Large intestine (tissue), 3 donors: ENCODE measurements at regions not wholly inside any gene's neighbourhood (a gene's known extent, or its start where the extent isn't known, plus 50 kb on each side); places are given as distances from the start of the nearest gene placed in this dataset.

Source experiments
- DNase-seq, 2 donors: peaks; one replicate each; pipeline versions ENCODE4 v3.0.0 to v3.0.0-alpha.2; 2013
- H3K27ac ChIP-seq: one replicate; pipeline ENCODE4 v1.5.1; 2013; ENCODE audit warnings: low read length
- H3K27me3 ChIP-seq: 2 replicates; pipeline ENCODE4 v1.6.1; 2013; ENCODE audit warnings: low read length; ENCODE audit not compliant: control insufficient read depth, insufficient read depth
- H3K36me3 ChIP-seq: 2 replicates; pipeline ENCODE4 v1.6.1; 2013; ENCODE audit warnings: low read length; ENCODE audit not compliant: control insufficient read depth, insufficient read depth
- H3K4me1 ChIP-seq: one replicate; pipeline ENCODE4 v1.6.1; 2013; ENCODE audit warnings: low read length; ENCODE audit not compliant: control insufficient read depth, insufficient read depth
- H3K4me3 ChIP-seq: one replicate; pipeline ENCODE4 v1.5.1; 2013; ENCODE audit warnings: low read length
- H3K9me3 ChIP-seq: one replicate; pipeline ENCODE4 v1.6.1; 2013; ENCODE audit warnings: mild to moderate bottlenecking, low read depth, low read length, moderate library complexity; ENCODE audit not compliant: control insufficient read depth
- WGBS: methylation state at CpG from one replicate; pipeline ENCODE4 v1.1.5; 2013; ENCODE audit warnings: low lambda C conversion rate; ENCODE audit not compliant: insufficient coverage; 5-methylcytosine and 5-hydroxymethylcytosine counted together

GRCh38 chr21:28220680-28221079, 772.0 kb downstream of the LTN1 start:
- no peak overlapping the region for H3K27ac ChIP-seq
- 94% methylated on average over 2 of the region's 2 CpGs for WGBS
- no peaks in the 10 kb centered on the region for H3K27me3 ChIP-seq
- DNase-seq = no peak
- H3K4me1 ChIP-seq = no peaks in the 10 kb centered on the region
- no peaks in the 10 kb centered on the region for H3K9me3 ChIP-seq
- H3K4me3 ChIP-seq = no peak overlapping the region
- no peaks in the 10 kb centered on the region for H3K36me3 ChIP-seq

DNA sequence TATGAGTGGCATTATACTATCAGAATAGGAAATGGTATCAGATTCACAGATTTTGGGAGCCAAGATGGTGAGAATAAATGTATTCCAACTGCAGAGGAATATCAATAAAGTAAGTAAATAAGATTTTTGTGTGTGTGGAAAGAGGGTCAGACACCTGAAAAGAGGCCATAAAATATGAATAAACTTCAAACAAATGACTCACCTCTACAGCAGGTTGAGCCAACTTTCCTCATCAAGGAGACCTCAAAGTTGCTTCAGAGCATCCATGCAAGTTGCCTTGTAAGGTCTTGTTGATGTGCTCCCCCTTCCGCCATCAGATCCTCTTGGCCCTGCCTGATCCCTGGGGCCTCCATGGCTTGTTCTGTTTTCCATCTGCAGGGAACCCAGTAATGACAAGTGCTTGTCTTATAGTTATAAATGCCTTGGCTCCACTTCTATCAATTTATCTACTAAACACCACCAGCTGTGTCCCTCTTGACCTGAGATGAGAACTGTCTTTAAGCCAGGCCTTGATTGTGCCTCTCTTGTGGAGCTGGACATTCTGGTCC, 775.6 kb downstream of the LTN1 start:
- Histone ChIP-seq H3K4me3 (no peak overlapping the region), H3K27me3 (no peaks in the 10 kb centered on the region), H3K9me3 (no peaks in the 10 kb centered on the region), H3K27ac (no peak overlapping the region), H3K36me3 (no peaks in the 10 kb centered on the region), H3K4me1 (no peaks in the 10 kb centered on the region)
- no CpG with 5 or more reads among the region's 1 CpG for WGBS
- DNase-seq = no peak

GRCh38 chr21:28215214-28215954, 777.3 kb downstream of the LTN1 start:
- WGBS = no CpG with 5 or more reads among the region's 5 CpGs
- no peaks in the 10 kb centered on the region for H3K36me3 ChIP-seq
- no peaks in the 10 kb centered on the region for H3K4me1 ChIP-seq
- no peak overlapping the region for H3K4me3 ChIP-seq
- H3K9me3 ChIP-seq = no peaks in the 10 kb centered on the region
- no peaks in the 10 kb centered on the region for H3K27me3 ChIP-seq
- DNase-seq = no peak
- no peak overlapping the region for H3K27ac ChIP-seq

DNA sequence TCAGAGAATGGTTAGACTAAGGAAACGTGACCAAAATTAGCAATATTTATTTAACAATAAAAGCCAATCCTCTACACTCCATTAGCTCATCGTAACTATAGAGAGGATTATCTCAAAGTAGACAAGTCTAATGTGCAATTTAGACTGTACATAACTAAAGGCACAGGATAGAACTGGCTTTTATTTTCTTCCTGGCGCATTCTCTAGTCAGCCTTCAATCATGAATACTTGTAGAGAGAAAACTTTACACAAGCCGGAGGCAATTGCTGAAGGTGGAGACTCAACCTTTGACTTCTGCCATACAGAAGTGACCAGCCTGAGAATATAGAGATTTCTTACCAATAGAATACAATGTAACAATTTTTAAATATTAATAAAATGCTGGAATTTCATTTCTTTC, 777.9 kb downstream of the LTN1 start:
- Histone ChIP-seq H3K4me3 (no peak overlapping the region), H3K27ac (no peak overlapping the region), H3K9me3 (no peaks in the 10 kb centered on the region), H3K4me1 (no peaks in the 10 kb centered on the region), H3K36me3 (no peaks in the 10 kb centered on the region), H3K27me3 (no peaks in the 10 kb centered on the region)
- WGBS = 40% methylated on average over 1 of the region's 4 CpGs
- no peak for DNase-seq

DNA sequence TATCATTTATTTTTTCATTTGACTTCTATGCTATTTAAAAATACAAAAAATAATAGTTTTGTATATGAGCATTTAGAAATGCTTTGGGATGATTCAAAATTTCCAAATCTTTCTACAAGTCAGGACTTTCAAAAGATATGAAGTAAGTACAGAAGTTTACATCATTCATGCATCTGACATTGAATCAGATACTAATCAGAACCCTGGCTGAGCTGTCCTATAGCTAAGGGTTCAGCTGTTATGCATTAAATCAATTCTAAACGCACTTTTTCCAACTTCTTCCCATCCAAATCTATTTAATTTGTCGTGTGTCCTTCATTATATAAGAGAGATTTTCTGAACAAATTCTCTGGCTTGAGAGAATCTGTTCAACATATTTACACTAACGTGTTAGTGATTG, 779.4 kb downstream of the LTN1 start:
- no peaks in the 10 kb centered on the region for H3K36me3 ChIP-seq
- WGBS = 95% methylated on average over 3 of the region's 3 CpGs
- H3K4me3 ChIP-seq = no peak overlapping the region
- H3K27me3 ChIP-seq = no peaks in the 10 kb centered on the region
- no peaks in the 10 kb centered on the region for H3K9me3 ChIP-seq
- no peak for DNase-seq
- H3K27ac ChIP-seq = no peak overlapping the region
- H3K4me1 ChIP-seq = no peaks in the 10 kb centered on the region

DNA sequence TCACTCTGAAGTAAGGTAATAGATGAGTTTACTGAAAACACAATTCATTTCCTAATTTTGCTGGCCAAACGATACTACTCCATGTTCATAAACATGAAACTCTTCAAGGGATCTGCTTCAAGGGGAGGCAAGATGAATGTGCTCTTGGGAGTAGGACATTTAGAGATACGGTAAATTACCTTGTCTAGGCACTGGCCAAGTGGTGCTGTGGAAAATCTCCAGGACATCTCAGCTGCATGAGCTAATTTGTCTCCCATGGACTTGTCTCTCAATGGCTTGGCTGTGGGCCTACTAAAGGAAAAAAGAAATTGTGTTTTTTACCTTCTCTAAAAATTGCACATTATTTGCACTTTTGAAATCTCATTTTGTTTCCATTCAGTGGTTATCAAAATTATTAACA, 780.6 kb downstream of the LTN1 start:
- WGBS = no CpG with 5 or more reads among the region's 2 CpGs
- no peak overlapping the region for H3K27ac ChIP-seq

DNA sequence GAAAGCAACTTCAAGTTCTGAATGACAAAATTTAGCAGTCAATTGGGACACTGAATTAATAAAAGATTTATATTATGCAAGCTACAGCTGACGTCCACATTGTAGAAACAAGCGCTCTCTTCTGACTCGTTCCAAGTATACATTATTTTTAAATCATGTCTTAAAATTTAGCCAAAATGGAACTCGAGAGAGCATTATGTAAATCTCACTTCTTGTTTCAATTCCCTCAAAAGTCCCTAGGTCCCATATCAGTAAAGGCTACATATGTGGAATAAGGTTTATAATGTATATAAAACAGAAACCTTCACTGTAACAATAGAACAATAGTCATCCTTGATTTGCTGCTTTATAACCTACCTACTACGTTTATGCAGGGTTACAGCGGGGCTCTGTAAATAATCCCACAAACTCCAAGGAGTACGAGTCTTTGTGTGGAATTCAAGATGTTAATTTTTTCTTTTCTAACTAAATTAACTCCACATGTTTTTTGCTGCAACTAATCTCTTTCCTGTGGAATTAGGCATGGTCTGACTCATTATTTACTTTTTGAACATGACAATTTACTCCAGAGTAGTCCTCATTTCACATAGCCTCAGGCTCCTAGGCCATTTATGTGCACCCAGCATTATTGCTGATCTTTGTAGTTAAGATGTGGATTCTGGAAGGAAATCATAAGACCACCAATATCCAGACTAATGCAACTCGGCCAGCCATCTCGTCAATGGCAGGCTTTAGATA, 785.1 kb downstream of the LTN1 start:
- peak in 1 of 2 donors; percentile 13 for DNase-seq
- no peak overlapping the region for H3K4me3 ChIP-seq
- no peak overlapping the region for H3K27ac ChIP-seq
- no peaks in the 10 kb centered on the region for H3K36me3 ChIP-seq
- no peaks in the 10 kb centered on the region for H3K27me3 ChIP-seq
- no peaks in the 10 kb centered on the region for H3K4me1 ChIP-seq
- no peaks in the 10 kb centered on the region for H3K9me3 ChIP-seq
- 63% methylated on average over 3 of the region's 9 CpGs for WGBS

More for the DNA sequence above, 780.6 kb downstream of the LTN1 start:
- Histone ChIP-seq H3K9me3 (no peaks in the 10 kb centered on the region), H3K4me1 (no peaks in the 10 kb centered on the region), H3K36me3 (no peaks in the 10 kb centered on the region), H3K27me3 (no peaks in the 10 kb centered on the region), H3K4me3 (no peak overlapping the region)
- DNase-seq = no peak

- no peaks in the 10 kb centered on the region for H3K27me3 ChIP-seq
- no peak overlapping the region for H3K4me3 ChIP-seq
- no peak overlapping the region for H3K27ac ChIP-seq
- H3K4me1 ChIP-seq = no peaks in the 10 kb centered on the region
- no peaks in the 10 kb centered on the region for H3K9me3 ChIP-seq
- no peaks in the 10 kb centered on the region for H3K36me3 ChIP-seq
- WGBS = 93% methylated on average over 2 of the region's 2 CpGs
- DNase-seq = no peak
Measured at GRCh38 chr21:28200726-28201125, 792.0 kb downstream of the LTN1 start.

DNA sequence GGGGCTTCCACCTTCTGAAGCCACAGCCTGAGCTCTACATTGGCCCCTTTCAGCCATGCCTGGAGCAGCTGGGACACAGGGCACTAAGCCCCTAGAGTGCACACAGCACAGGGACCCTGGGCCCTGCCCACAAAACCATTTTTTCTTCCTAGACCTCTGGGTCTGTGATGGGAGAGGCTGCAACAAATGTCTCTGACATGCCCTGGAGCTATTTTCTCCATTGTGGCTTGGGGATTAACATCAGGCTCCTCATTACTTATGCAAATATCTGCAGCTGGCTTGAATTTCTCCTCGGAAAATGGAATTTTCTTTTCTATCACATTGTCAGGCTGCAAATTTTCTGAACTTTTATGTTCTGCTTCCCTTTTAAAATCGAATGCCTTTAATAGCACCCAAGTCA, 795.7 kb downstream of the LTN1 start:
- WGBS = 100% methylated on average over 2 of the region's 2 CpGs
- no peak overlapping the region for H3K27ac ChIP-seq

GRCh38 chr21:28193189-28193588, 799.5 kb downstream of the LTN1 start:
- Histone ChIP-seq H3K36me3 (no peaks in the 10 kb centered on the region), H3K27ac (no peak overlapping the region), H3K9me3 (peaks cover 15% of the 10 kb centered on the region), H3K4me1 (no peaks in the 10 kb centered on the region), H3K27me3 (no peaks in the 10 kb centered on the region), H3K4me3 (no peak overlapping the region)
- no CpG with 5 or more reads among the region's 2 CpGs for WGBS
- DNase-seq = no peak

More for the DNA sequence above, 795.7 kb downstream of the LTN1 start:
- Histone ChIP-seq H3K36me3 (no peaks in the 10 kb centered on the region), H3K27me3 (no peaks in the 10 kb centered on the region), H3K9me3 (peaks cover 15% of the 10 kb centered on the region), H3K4me3 (no peak overlapping the region), H3K4me1 (no peaks in the 10 kb centered on the region)
- no peak for DNase-seq
